ENCODE measurements at regions not wholly inside any gene's neighbourhood (a gene's known extent, or its start where the extent isn't known, plus 50 kb on each side); places are given as distances from the start of the nearest gene placed in this dataset.
"Not testable (repeated sequence)": the region's sequence is repeated elsewhere in the genome, so short reads cannot be mapped to it uniquely, and the experiment has no call there.

DNA sequence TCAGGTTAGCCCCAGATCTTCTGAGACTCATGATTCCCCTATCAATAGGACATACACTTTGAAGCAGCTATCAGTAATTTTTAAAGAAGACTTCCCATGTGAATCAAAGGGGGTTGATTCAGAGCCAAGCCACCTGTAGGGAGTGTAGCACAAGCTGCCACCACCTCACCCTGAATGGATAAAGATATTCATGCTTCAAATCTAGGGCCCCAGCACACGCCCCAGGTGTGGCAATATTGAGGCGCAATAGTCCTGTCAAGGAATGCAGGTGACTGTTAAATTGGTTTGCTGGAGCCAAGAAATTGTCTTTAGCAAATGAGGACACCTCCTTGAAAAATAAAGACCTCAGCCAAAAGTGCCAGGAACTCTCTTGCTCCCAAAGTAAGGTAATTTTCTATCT lies 404.4 kb downstream of the MAFB start:
- in situ Hi-C loops (cut with MboI; ENCODE audit: low sequenced_read_pairs), result no loop called here

DNA sequence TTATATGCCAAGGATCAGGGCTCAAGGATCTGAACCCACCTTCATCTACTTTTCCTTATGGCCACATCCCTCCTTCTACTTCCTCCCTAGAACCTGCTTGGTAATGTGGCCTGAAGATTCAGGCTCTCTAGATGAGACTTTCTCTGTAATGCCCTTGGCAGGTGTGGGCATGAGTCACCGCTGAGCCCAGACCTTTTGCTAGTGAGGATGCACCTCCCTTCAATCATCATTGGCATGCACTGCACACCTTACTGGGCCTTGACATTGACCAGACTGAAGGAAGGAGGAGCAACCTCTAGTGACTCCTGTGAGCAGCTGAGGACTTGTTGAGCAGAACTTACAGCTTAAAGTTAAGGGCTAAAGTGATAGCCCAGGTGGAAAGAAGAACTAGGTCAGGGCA lies 405.3 kb downstream of the MAFB start:
- in situ Hi-C loops (cut with MboI; ENCODE audit: low sequenced_read_pairs), result no loop called here

GRCh38 chr20:40282941-40283340 lies 406.1 kb downstream of the MAFB start:
- in situ Hi-C loops (cut with MboI; ENCODE audit: low sequenced_read_pairs), result no loop called here

DNA sequence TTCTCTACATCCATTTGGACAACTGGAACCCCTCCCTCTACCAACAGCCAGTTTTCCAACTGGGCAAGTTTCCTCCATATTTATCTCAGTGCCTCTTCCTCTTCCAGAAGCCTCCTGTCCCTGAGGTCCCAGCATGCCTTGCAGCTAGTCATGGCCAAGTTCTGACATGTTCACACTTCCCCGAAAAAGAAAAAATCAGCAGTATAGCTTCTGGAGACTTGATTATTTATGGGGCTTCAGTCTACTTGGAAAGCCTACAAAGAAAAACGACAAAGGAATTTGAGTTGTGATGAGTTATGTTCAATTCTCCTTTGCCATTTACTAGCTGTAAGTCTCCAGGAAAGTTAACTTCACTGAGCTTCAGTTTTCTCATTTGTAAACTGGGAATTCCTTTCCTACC lies 406.5 kb downstream of the MAFB start:
- in situ Hi-C loops (cut with MboI; ENCODE audit: low sequenced_read_pairs), result no loop called here

DNA sequence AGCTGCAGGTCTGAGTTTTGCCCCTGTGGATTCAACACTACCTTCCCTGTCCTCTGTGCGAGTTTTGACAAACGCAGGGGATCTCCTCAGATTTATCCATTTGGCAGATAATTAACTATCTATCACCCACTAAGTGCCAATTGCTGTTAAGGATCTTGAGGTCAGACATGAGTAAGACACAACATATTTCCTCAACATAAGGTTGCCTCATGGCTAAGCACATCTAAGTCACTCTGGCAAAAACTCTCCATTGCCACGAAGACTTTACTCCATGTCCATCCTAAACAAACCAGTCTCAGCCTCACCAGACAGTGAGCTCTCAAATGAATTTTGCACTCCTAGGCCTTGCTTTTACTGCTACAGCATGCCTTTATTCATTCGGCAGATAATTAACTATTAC lies 408.4 kb downstream of the MAFB start:
- in situ Hi-C loops (cut with MboI; ENCODE audit: low sequenced_read_pairs), result no loop called here

GRCh38 chr20:40279390-40279789 lies 409.6 kb downstream of the MAFB start:
- in situ Hi-C loops (cut with MboI; ENCODE audit: low sequenced_read_pairs), result no loop called here

DNA sequence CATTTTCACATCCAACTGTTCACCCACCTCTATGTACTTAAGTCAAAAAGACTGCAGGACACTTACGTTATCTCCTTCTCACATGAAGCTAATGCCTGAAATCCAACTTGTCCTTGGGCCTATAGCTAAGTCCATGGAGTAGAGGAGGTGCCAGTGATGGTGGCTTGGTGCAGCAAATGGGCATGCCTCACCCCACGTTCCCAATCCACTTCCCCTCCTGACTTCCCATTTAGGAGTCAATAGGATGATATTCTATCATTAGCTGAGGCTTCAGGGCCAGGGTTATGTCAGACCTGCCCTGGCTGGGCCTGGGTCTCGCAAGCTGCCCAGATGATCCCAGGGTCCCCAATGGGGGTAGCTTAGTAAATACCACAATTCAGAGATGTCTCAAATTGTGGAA lies 410.4 kb downstream of the MAFB start:
- in situ Hi-C loops (cut with MboI; ENCODE audit: low sequenced_read_pairs), result no loop called here

- in situ Hi-C loops (cut with MboI; ENCODE audit: low sequenced_read_pairs), result no loop called here
These were observed 412.7 kb downstream of the MAFB start for GRCh38 chr20:40276301-40276700.

- in situ Hi-C loops (cut with MboI; ENCODE audit: low sequenced_read_pairs), result no loop called here
These were observed 413.3 kb downstream of the MAFB start for GRCh38 chr20:40275738-40276137.

DNA sequence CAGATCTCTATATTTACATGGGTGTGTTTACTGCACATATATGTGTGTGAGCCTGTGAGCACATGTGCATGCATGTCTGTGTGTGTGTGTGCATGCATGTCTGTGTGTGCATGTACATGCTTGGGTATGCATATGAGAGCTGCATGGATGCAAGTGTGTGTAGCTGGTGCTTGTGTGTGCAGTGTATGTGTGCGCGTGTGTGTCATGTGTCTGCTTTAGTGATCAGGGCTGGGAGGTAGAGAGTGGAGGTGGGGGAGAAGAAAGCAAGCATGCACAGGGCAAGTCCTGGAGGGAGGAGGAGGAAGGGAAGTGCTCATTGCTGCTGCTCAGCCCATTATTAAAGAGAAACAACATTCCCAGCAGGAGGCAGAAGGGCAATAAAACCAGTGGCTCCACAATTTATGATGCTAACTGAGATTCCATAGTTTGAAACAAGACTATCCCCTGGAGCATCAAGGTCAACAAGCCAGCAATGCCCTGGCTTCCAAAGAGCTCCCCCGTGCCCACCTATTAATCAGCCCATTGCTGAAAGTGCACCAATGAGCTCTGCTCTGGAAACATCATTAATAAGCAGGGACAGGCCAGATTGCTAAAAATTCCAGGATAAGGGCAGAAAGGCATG lies 414.0 kb downstream of the MAFB start:
- in situ Hi-C loops (cut with MboI; ENCODE audit: low sequenced_read_pairs), result no loop called here

DNA sequence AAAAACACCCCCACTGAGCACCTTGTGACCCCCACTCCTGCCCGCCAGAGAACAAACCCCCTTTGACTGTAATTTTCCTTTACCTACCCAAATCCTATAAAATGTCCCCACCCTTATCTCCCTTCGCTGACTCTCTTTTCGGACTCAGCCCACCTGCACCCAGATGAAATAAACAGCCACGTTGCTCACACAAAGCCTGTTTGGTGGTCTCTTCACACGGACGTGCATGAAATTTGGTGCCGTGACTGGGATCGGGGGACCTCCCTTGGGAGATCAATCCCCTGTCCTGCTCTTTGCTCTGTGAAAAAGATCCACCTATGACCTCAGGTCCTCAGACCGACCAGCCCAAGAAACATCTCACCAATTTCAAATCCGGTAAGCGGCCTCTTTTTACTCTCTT lies 419.8 kb downstream of the MAFB start:
- in situ Hi-C loops (cut with MboI; ENCODE audit: low sequenced_read_pairs), result not testable (repeated sequence)

DNA sequence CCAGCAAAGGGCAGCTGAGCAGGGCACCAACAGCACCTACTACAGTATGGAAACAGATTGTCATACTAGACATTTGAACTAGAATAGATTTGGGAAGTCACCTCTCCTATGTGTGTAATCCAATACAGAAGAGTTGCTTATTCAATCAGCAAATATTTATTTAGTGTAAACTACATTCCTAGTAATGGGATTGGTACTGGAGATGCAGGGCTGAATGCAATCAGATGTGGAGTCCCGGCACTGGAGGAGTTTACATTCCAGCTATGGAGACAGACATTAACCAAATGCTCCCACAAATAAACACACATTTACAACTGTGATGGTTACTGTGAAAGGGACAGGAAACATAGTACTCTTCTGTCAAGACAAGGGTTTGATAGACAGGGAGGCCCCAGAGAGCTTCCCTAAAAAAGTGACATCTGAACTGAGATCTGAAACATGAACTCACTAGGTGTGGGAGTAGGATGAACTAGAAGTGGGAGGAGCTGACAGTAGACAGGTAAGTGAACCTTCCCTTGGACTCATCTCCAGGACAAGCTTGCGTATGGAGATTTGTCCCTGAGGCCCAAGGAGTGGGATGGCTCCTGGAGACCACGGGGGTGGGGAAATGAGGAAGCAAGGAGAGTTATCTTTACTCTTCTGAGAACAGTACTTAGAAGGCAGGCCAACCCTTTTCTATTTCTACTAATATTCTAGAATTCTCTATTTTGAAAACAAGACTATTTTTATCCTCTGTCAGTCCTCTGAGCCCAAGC lies 420.5 kb downstream of the MAFB start:
- in situ Hi-C loops (cut with MboI; ENCODE audit: low sequenced_read_pairs), result no loop called here

DNA sequence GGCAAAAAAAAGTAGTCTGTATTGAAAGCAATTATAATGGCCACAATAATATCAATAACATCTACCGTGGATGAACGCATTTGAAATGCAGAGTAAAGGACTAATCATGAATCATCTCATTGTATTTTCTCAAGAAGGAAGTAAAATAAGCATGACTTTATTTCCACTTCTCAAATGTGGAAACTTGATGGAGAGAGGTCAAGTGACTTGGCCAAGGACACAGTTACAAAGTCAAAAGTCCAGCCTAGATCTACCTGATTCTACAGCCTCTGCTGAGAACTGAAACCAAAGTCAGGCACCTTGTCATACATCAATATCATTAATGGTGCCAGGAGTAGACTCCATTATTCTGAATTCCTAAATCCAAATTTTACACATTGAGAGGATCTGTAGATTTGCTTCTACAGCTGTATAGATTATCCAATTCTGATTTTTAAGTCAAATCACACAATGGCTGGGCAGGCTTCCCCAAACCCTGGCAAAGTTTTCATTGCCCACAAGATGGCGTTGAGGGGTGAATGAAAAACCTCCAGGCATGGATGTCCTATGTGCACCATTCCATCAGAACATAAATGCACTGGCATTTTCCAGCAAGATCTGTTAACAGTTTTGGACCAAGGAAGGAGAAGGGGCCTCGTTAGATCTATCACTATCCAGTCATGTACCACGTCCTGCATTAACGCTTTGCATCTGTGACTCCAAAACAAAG lies 423.1 kb downstream of the MAFB start:
- in situ Hi-C loops (cut with MboI; ENCODE audit: low sequenced_read_pairs), result no loop called here

DNA sequence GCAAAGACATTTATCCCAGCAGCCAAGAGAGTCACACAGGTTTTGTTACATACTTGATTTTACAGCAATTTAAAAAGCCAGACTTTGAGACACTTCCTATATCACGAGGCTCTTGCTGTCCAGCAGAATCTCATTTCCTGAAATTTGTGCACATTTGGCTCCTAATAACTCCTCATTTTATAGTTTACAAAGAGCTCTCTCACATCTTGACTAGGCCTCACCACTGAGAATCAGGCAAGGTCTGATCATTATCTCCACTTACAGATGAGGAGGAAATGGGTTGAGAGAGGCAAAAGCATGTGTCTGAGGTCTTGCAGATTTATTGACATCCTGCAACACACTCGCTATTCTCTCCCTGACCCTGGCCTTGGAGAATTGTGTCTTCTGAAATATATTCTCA lies 426.8 kb downstream of the MAFB start:
- in situ Hi-C loops (cut with MboI; ENCODE audit: low sequenced_read_pairs), result no loop called here

- in situ Hi-C loops (cut with MboI; ENCODE audit: low sequenced_read_pairs), result no loop called here
These were observed 430.1 kb downstream of the MAFB start for GRCh38 chr20:40258931-40259330.

GRCh38 chr20:40257763-40258162 lies 431.3 kb downstream of the MAFB start:
- in situ Hi-C loops (cut with MboI; ENCODE audit: low sequenced_read_pairs), result no loop called here

GRCh38 chr20:40255365-40255764 lies 433.7 kb downstream of the MAFB start:
- in situ Hi-C loops (cut with MboI; ENCODE audit: low sequenced_read_pairs), result no loop called here

- in situ Hi-C loops (cut with MboI; ENCODE audit: low sequenced_read_pairs), result no loop called here
These were observed 434.8 kb downstream of the MAFB start for GRCh38 chr20:40254023-40254772.

DNA sequence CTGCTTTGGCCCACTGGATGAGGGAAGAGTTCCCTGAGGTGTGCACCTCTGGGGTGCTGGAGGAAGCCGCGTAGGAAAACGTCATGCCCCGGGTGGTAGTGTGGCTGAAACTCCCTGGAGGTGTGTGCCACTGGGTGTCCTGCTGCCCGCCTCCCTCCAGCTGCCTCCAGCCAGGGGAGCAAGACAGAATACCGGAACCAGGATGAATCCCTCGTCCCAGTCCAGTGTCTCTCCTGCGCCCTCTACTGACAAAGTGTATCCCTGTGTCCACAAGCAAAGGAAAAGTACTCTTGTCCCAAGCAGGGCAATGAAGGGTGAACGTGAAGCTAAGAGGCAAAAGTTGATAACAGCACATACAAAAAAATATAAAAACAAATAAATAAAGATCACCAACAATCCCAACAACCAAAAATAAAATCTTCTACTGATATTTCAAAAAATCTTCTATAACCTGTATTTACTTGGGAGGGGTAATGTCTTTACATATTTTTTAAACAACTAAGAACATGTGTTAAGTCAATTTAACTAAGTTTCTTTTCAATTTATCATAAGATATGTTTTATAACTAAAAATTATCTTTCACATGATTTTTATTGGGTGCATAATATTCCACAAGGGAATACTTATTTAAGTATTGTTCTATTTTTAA lies 437.6 kb downstream of the MAFB start:
- in situ Hi-C loops (cut with MboI; ENCODE audit: low sequenced_read_pairs), result no loop called here

DNA sequence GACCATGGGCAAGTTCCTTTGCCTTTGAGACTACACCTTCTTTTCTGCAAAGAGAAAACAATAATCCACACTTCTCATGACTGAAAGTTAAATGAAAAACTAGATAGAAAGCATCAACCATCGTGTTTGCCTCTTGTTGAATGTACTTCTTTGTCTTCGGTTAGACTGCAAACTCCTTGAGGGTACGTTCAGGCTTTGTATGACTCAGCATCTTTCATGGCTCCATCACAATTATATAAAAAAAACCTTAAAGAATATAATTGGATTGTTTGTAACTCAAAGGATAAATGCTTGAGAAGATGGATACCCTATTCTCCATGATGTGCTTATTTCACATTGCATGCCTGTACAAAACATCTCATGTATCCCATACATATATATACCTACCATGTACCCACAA lies 439.2 kb downstream of the MAFB start:
- in situ Hi-C loops (cut with MboI; ENCODE audit: low sequenced_read_pairs), result no loop called here

DNA sequence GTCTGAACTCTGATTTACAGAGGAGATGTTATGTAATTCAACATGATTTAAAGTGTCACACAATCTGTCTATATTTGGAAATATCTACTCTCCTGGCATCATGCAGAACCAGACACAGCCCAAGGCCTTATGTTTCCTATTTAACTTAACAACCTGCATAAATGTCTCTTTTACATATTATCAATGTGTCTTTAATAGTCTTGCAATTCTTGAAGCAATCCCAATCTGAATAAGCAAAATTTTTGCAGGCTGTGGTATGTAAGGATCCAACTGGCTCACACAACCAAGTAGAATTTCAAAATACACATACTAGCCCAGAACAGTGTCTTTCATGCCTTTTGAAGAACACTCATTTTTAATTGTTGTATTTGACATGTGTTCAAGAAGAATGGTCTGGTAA lies 443.2 kb downstream of the MAFB start:
- in situ Hi-C loops (cut with MboI; ENCODE audit: low sequenced_read_pairs), result no loop called here
